Keratinocyte (primary cell): ENCODE measurements at regions not wholly inside any gene's neighbourhood (a gene's known extent, or its start where the extent isn't known, plus 50 kb on each side); places are given as distances from the start of the nearest gene placed in this dataset.

Source experiments
- DNase-seq: peaks from one replicate; pipeline ENCODE4 v3.0.0-alpha.2; 2011; ENCODE audit warnings: low read depth, missing footprints, low spot score
- FAIRE-seq: peaks from 2 replicates; lab custom pipeline; 2011; peaks lifted over from hg19 to GRCh38; lab: Jason Lieb, UNC
- H2AFZ ChIP-seq: 2 replicates; pipeline ENCODE4 v1.6.0; 2012; ENCODE audit warnings: low read length, control low read depth, inconsistent platforms; ENCODE audit not compliant: control insufficient read depth
- H3K27ac ChIP-seq: 2 replicates; pipeline ENCODE4 v1.5.1; 2011; ENCODE audit warnings: low read length; ENCODE audit not compliant: control insufficient read depth, insufficient read depth
- H3K27me3 ChIP-seq: 3 replicates; pipeline ENCODE4 v1.6.0; 2011; ENCODE audit warnings: low read length; ENCODE audit not compliant: control insufficient read depth, insufficient read depth; ENCODE audit errors: extremely low read depth
- H3K36me3 ChIP-seq, 2 experiments: 2 replicates in 1 of 2; 3 replicates in 1 of 2; pipeline ENCODE4 v1.5.1; 2011; ENCODE audit warnings: low read length in 2 of 2, mild to moderate bottlenecking in 1 of 2; ENCODE audit not compliant: control insufficient read depth in 2 of 2, insufficient read depth in 2 of 2; ENCODE audit errors: extremely low read depth in 1 of 2
- H3K4me1 ChIP-seq: 3 replicates; pipeline ENCODE4 v1.5.1; 2011; ENCODE audit warnings: low read length; ENCODE audit not compliant: control insufficient read depth, insufficient read depth; ENCODE audit errors: extremely low read depth
- H3K4me2 ChIP-seq: 3 replicates; pipeline ENCODE4 v1.6.0; 2011; ENCODE audit warnings: low read depth, low read length; ENCODE audit not compliant: control insufficient read depth, insufficient read depth; ENCODE audit errors: extremely low read depth
- H3K4me3 ChIP-seq, 3 experiments: fragments of 200-600 bp in 1 of 3; sonication (generic) in 1 of 3; 2 replicates in 2 of 3; 3 replicates in 1 of 3; pipeline ENCODE4 v1.5.1; 2011 to 2016; ENCODE audit warnings: low read length in 3 of 3, mild to moderate bottlenecking in 3 of 3, control low read depth in 2 of 3, inconsistent platforms in 1 of 3, low read depth in 1 of 3, mixed read lengths in 1 of 3, mixed run types in 1 of 3, moderate library complexity in 1 of 3; ENCODE audit not compliant: control insufficient read depth in 2 of 3, insufficient read depth in 2 of 3; ENCODE audit errors: extremely low read depth in 1 of 3
- H3K79me2 ChIP-seq: 2 replicates; pipeline ENCODE4 v1.6.0; 2012; ENCODE audit warnings: low read length; ENCODE audit not compliant: control insufficient read depth, insufficient read depth
- H3K9ac ChIP-seq: 3 replicates; pipeline ENCODE4 v1.6.0; 2011; ENCODE audit warnings: low read length; ENCODE audit not compliant: control insufficient read depth, insufficient read depth; ENCODE audit errors: extremely low read depth
- H3K9me1 ChIP-seq: 3 replicates; pipeline ENCODE4 v1.6.0; 2011; ENCODE audit warnings: low read length; ENCODE audit not compliant: control insufficient read depth, insufficient read depth; ENCODE audit errors: extremely low read depth
- H3K9me3 ChIP-seq: 2 replicates; pipeline ENCODE4 v1.5.1; 2012; ENCODE audit warnings: low read depth, low read length; ENCODE audit not compliant: control insufficient read depth
- H4K20me1 ChIP-seq: 3 replicates; pipeline ENCODE4 v1.6.0; 2011; ENCODE audit warnings: low read length; ENCODE audit not compliant: control insufficient read depth, insufficient read depth; ENCODE audit errors: extremely low read depth
- EZH2 ChIP-seq: IDR thresholded peaks from one replicate; pipeline ENCODE4 v1.6.1; 2012; ENCODE audit warnings: inconsistent platforms, mild to moderate bottlenecking, low read length, moderate library complexity
- dilution Hi-C: fragments of 300-500 bp; cut with MboI; formaldehyde crosslinking; loops from one replicate; pipeline ENCODE4 v1.7.0; 2020; ENCODE audit warnings: low sequenced_read_pairs; ENCODE audit not compliant: extremely low pct_ligation_motif_present
- TF ChIP-seq, protein P1 (sequence below), 3 experiments: IDR thresholded peaks in 1 of 3; conservative IDR thresholded peaks in 1 of 3; optimal IDR thresholded peaks in 1 of 3; 2 replicates in 2 of 3; 3 replicates in 1 of 3; pipeline versions ENCODE3 to v1.5.1; 2011; ENCODE audit warnings: low read length in 3 of 3, mild to moderate bottlenecking in 3 of 3, moderate library complexity in 2 of 3, control low read depth in 1 of 3, inconsistent platforms in 1 of 3; ENCODE audit not compliant: insufficient read depth in 2 of 3; ENCODE audit errors: extremely low read depth in 1 of 3

DNA sequence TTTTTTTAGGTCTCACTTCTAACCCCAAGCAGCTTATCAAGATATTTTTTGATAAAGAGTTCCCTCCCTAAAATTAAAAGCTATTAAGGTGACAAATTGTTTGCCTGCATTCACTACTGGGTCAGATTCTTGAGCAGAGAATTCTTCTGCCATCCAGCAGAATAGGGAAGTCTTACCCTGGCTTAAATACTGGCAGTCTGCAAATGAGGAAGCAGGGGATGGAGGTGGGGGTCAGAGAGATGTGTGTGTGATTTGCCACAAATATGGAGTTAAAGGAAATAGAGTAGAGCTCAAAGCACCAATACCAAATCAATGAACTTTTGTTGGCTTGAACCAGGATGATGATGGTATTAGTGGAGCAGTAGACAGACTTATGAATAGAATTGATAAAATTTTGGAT is 122.2 kb downstream of the ANXA5 start:
- no peaks in the 10 kb centered on the region for H3K9me1 ChIP-seq
- no peak overlapping the region for H3K4me3 ChIP-seq
- no peaks in the 10 kb centered on the region for H3K4me1 ChIP-seq
- no peak for DNase-seq
- no peak for FAIRE-seq
- no peak for TF ChIP-seq EZH2
- TF ChIP-seq, protein P1, sequence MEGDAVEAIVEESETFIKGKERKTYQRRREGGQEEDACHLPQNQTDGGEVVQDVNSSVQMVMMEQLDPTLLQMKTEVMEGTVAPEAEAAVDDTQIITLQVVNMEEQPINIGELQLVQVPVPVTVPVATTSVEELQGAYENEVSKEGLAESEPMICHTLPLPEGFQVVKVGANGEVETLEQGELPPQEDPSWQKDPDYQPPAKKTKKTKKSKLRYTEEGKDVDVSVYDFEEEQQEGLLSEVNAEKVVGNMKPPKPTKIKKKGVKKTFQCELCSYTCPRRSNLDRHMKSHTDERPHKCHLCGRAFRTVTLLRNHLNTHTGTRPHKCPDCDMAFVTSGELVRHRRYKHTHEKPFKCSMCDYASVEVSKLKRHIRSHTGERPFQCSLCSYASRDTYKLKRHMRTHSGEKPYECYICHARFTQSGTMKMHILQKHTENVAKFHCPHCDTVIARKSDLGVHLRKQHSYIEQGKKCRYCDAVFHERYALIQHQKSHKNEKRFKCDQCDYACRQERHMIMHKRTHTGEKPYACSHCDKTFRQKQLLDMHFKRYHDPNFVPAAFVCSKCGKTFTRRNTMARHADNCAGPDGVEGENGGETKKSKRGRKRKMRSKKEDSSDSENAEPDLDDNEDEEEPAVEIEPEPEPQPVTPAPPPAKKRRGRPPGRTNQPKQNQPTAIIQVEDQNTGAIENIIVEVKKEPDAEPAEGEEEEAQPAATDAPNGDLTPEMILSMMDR (optimal IDR thresholded peaks at IDR 0.05 in 1 of 3, IDR thresholded peaks at IDR 0.05 in 1 of 3, conservative IDR thresholded peaks at IDR 0.05 in 1 of 3; ENCODE audit: extremely low read depth in 1 of 3, insufficient read depth in 2 of 3, low read length in 3 of 3): no peak
- H3K79me2 ChIP-seq: no peaks in the 10 kb centered on the region
- H2AFZ ChIP-seq: no peak overlapping the region
- dilution Hi-C loops: no loop called here
- H4K20me1 ChIP-seq: no peaks in the 10 kb centered on the region
- H3K4me2 ChIP-seq: no peak overlapping the region
- H3K27ac ChIP-seq: no peak overlapping the region
- no peak overlapping the region for H3K9ac ChIP-seq
- H3K27me3 ChIP-seq: no peaks in the 10 kb centered on the region
- no peaks in the 10 kb centered on the region for H3K36me3 ChIP-seq
- no peaks in the 10 kb centered on the region for H3K9me3 ChIP-seq

DNA sequence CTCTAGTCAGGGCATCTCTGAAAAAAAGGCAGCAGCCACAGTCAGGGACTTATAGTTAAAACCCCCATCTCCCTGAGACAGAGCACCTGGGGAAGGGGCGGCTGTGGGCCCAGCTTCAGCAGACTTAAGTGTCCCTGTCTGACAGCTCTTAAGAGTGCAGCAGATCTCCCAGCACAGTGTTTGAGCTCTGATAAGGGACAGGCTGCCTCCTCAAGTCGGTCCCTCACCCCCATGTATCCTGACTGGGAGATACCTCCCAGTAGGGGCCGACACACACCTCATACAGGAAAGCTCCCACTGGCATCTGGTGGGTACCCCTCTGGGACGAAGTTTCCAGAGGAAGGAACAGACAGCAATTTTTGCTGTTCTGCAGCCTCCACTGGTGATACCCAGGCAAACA is 129.0 kb downstream of the ANXA5 start:
- no peaks in the 10 kb centered on the region for H3K79me2 ChIP-seq
- no peak overlapping the region for H2AFZ ChIP-seq
- no peaks in the 10 kb centered on the region for H3K36me3 ChIP-seq
- H3K9ac ChIP-seq: no peak overlapping the region
- DNase-seq (no peak), FAIRE-seq (no peak)
- H3K4me1 ChIP-seq: no peaks in the 10 kb centered on the region
- no peaks in the 10 kb centered on the region for H3K27me3 ChIP-seq
- no peak overlapping the region for H3K4me3 ChIP-seq
- H3K9me3 ChIP-seq: no peaks in the 10 kb centered on the region
- TF ChIP-seq, protein P1 (optimal IDR thresholded peaks at IDR 0.05 in 1 of 3, IDR thresholded peaks at IDR 0.05 in 1 of 3, conservative IDR thresholded peaks at IDR 0.05 in 1 of 3; ENCODE audit: extremely low read depth in 1 of 3, insufficient read depth in 2 of 3, low read length in 3 of 3): no peak
- TF ChIP-seq EZH2: no peak
- no peak overlapping the region for H3K4me2 ChIP-seq
- dilution Hi-C loops: no loop called here
- no peak overlapping the region for H3K27ac ChIP-seq
- no peaks in the 10 kb centered on the region for H4K20me1 ChIP-seq
- no peaks in the 10 kb centered on the region for H3K9me1 ChIP-seq
